Adrenal gland (tissue), 9 donors: ENCODE measurements at regions not wholly inside any gene's neighbourhood (a gene's known extent, or its start where the extent isn't known, plus 50 kb on each side); places are given as distances from the start of the nearest gene placed in this dataset.

Experiments used
- DNase-seq, 7 donors: peaks; one replicate each; pipeline ENCODE4 v3.0.0-alpha.2; 2019 to 2020
- H3K27ac ChIP-seq, 5 donors: fragments of 200-600 bp; sonication (generic) in 4 of 5; 1 replicate in 3 of 5; 2 replicates in 2 of 5; pipeline versions ENCODE4 v1.5.1 to v1.8.0; 2016 to 2020; ENCODE audit warnings: mild to moderate bottlenecking in 1 of 5
- H3K27me3 ChIP-seq: fragments of 200-600 bp; 2 replicates; pipeline ENCODE4 v1.8.0; 2021
- H3K36me3 ChIP-seq, 2 donors: fragments of 200-600 bp; replicated peaks in 1 of 2; 1 replicate in 1 of 2; 2 replicates in 1 of 2; pipeline versions ENCODE4 v1.5.1 to v1.8.0; 2018 to 2022
- H3K4me1 ChIP-seq, 2 donors: fragments of 200-600 bp; replicated peaks in 1 of 2; 1 replicate in 1 of 2; 2 replicates in 1 of 2; pipeline versions ENCODE4 v1.5.1 to v1.8.0; 2018 to 2021
- H3K4me3 ChIP-seq, 4 donors: fragments of 200-600 bp; sonication (generic) in 3 of 4; one replicate each; pipeline ENCODE4 v1.5.1; 2016 to 2018
- H3K9me3 ChIP-seq, 3 donors: fragments of 200-600 bp; sonication (generic) in 1 of 3; replicated peaks in 1 of 3; 1 replicate in 2 of 3; 2 replicates in 1 of 3; pipeline versions ENCODE4 v1.5.1 to v1.8.0; 2016 to 2021
- CTCF ChIP-seq, 6 experiments: fragments of 450-650 bp in 4 of 6; fragments of 200-600 bp in 2 of 6; sonication (generic) in 1 of 6; IDR thresholded peaks; 1 replicate in 5 of 6; 2 replicates in 1 of 6; pipeline versions ENCODE4 v1.5.1 to v1.8.0; 2016 to 2021; ENCODE audit warnings: antibody characterized with exemption in 6 of 6, mild to moderate bottlenecking in 2 of 6, moderate library complexity in 1 of 6
- POLR2A ChIP-seq, 2 donors: fragments of 450-650 bp; IDR thresholded peaks; one replicate each; pipeline ENCODE4 v1.6.1; 2017; ENCODE audit warnings: antibody characterized with exemption in 2 of 2, mild to moderate bottlenecking in 2 of 2, moderate library complexity in 1 of 2
- WGBS, 4 donors: extraction: QIAGEN DNeasy Blood & Tissue Kit in 2 of 4; methylation state at CpG; one replicate each; pipeline versions ENCODE4 v1.1.5 to v1.1.7; 2013 to 2017; 5-methylcytosine and 5-hydroxymethylcytosine counted together
- intact Hi-C, 2 donors: fragments of 100-400 bp; cut with DNase I; formaldehyde crosslinking; loops; one replicate each; pipeline versions ENCODE4 v1.14.1 to v1.15.0; 2022 to 2023
- donor health status: healthy with polysubstance abuse.
- donor health status: Bipolar disorder and iron deficiency.
- donor health status: DM: yes; HTN: yes; CAD: no.
- donor health status: DM: no; HTN: no; CAD: no.
- donor health status: DM: no; HTN: no; CAD: no.

DNA sequence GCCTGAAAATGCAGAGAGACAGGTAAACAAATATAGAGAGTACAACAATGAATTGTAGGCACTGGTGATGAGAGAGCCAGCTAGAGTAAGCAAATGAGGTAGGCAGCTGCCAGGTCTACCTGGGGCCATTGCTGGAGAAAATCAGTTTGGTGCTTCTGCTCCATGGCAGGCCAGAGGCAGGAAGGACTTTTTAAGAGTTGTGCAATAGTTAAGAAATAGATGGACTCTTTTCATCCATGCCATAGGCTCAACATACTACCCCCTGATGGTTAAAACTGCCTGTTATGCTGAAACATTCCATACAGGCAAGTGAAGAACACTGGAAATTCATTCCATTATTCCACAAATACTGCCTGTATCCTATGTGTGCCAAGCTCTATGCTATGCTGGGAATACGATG lies 86.5 kb upstream of the CCDC112 start:
- 89 to 95% (median 91%) methylated on average over 1 of the region's 1 CpG for WGBS, 4 donors
- intact Hi-C loops: no loop called here

DNA sequence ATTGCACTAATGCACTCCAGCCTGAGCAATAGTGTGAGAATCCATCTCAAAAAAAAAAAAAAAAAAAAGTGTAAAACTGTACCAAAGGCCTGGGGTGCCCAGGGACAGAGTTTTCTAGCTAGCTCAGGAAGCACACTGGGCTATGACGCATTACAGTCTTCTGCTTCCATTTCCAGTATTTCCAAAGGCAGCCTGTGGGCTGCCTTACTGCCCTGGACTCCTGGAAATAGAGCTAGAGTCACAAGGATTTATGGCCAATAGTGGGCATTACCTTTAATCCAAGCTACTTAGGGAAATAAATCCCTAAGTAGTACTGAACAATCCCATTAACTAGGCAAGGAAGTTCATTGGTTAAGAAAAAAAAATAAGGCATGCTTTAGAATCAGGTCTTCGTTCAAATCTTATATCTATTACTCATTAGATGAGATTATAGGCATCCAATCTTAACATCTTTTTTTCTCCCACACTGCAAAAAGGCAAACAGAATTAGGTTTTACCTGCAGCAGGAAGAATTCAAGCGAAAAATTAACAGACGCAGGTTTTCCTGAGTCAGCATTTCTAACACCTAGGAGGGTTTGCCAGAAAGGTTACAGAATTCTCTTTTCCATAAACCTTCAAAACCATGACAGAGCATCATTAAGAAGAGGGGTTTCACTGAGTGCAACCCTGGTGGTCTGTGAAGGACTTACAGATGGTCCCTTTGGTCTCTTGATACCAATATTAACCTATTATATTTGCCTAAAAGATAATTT lies 85.6 kb upstream of the CCDC112 start:
- TF ChIP-seq POLR2A (IDR thresholded peaks at IDR 0.05) (no peak), CTCF (IDR thresholded peaks at IDR 0.05) (no peak)
- no peak for DNase-seq
- H3K27ac ChIP-seq: no peak overlapping the region
- H3K36me3 ChIP-seq: no peaks in the 10 kb centered on the region
- no peak overlapping the region for H3K4me3 ChIP-seq
- no peaks in the 10 kb centered on the region for H3K27me3 ChIP-seq
- H3K4me1 ChIP-seq: peaks cover 0 to 6% of the 10 kb centered on the region in 2 donors
- 66 to 89% (median 79%) methylated on average over 4 of the region's 4 CpGs for WGBS, 4 donors
- H3K9me3 ChIP-seq: no peaks in the 10 kb centered on the region
- intact Hi-C loops: no loop called here

More for the DNA sequence above, 86.5 kb upstream of the CCDC112 start:
- TF ChIP-seq CTCF (IDR thresholded peaks at IDR 0.05) (no peak), POLR2A (IDR thresholded peaks at IDR 0.05) (no peak)
- no peaks in the 10 kb centered on the region for H3K27me3 ChIP-seq
- no peak overlapping the region for H3K4me3 ChIP-seq
- no peaks in the 10 kb centered on the region for H3K9me3 ChIP-seq
- H3K4me1 ChIP-seq: no peaks in the 10 kb centered on the region
- H3K27ac ChIP-seq: no peak overlapping the region
- DNase-seq: no peak
- H3K36me3 ChIP-seq: no peaks in the 10 kb centered on the region

- Histone ChIP-seq H3K4me3 (no peak overlapping the region), H3K4me1 (peaks cover 0 to 6% of the 10 kb centered on the region in 2 donors), H3K27ac (no peak overlapping the region), H3K9me3 (no peaks in the 10 kb centered on the region), H3K36me3 (no peaks in the 10 kb centered on the region), H3K27me3 (no peaks in the 10 kb centered on the region)
- intact Hi-C loops: no loop called here
- no peak for DNase-seq
- TF ChIP-seq POLR2A (IDR thresholded peaks at IDR 0.05) (no peak), CTCF (IDR thresholded peaks at IDR 0.05) (no peak)
- 85 to 88% (median 86%) methylated on average over 8 of the region's 8 CpGs for WGBS, 4 donors
Observed at GRCh38 chr5:115379622-115380344, 83.3 kb upstream of the CCDC112 start.

DNA sequence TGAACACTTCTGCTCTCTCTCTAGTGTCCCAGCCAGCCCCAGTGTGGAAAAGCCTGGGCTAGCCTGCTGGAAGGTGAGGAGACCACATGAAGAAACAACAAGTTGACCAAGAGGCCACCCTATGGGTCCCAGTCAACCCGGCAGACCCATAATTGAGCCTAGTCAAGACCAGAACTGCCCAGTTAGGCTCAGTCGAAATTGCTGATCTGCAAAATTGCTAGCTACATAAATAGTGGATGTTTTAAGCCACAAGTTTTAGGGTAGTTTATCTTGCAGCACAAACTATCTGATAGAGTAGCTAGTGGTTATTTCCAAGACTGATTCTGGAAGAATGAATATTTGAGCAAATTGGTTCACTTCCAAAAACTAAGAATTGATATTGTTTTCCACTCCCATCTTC lies 82.3 kb upstream of the CCDC112 start:
- Histone ChIP-seq H3K4me3 (no peak overlapping the region), H3K36me3 (no peaks in the 10 kb centered on the region), H3K27me3 (no peaks in the 10 kb centered on the region), H3K27ac (no peak overlapping the region), H3K4me1 (peaks cover 0 to 6% of the 10 kb centered on the region in 2 donors), H3K9me3 (no peaks in the 10 kb centered on the region)
- DNase-seq: no peak
- intact Hi-C loops: no loop called here
- TF ChIP-seq CTCF (IDR thresholded peaks at IDR 0.05) (no peak), POLR2A (IDR thresholded peaks at IDR 0.05) (no peak)
- WGBS, 4 donors: 91 to 98% (median 93%) methylated on average over 2 of the region's 2 CpGs
